ENCODE measurements at regions not wholly inside any gene's neighbourhood (a gene's known extent, or its start where the extent isn't known, plus 50 kb on each side); places are given as distances from the start of the nearest gene placed in this dataset.
A peak's percentile ranks its signal among the peaks of the same experiment; 100 is the strongest.

DNA sequence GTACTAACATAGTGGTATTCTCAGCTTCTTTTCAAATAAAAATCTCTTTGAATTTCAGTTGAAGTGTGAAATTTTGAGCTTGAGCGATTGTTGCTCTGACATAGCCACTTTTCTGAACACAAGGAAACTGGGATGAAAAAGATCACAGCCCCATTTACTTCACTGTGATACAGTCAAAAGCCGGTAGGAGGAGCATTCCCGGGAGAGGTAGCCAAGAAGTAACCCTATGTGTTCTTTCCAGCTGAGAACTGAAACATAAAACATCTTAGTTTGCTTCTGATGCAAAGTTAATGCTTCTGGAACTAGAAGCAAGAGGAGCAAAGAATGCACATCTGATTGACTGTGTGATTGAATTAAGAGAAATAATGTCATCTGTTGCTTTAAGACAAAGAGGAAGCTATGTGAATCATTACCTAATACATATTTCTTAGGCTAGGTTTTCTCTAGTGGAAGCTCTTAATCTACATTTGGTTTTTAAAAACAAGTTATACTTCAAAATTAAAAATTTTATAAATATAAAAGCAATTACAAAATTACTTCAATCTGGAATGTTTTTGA lies 88.3 kb upstream of the UNC5C start:
- TF ChIP-seq, protein P1, sequence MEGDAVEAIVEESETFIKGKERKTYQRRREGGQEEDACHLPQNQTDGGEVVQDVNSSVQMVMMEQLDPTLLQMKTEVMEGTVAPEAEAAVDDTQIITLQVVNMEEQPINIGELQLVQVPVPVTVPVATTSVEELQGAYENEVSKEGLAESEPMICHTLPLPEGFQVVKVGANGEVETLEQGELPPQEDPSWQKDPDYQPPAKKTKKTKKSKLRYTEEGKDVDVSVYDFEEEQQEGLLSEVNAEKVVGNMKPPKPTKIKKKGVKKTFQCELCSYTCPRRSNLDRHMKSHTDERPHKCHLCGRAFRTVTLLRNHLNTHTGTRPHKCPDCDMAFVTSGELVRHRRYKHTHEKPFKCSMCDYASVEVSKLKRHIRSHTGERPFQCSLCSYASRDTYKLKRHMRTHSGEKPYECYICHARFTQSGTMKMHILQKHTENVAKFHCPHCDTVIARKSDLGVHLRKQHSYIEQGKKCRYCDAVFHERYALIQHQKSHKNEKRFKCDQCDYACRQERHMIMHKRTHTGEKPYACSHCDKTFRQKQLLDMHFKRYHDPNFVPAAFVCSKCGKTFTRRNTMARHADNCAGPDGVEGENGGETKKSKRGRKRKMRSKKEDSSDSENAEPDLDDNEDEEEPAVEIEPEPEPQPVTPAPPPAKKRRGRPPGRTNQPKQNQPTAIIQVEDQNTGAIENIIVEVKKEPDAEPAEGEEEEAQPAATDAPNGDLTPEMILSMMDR (conservative IDR thresholded peaks at IDR 0.05; ENCODE audit: low read depth in 2 of 2) = peak; percentile 60 to 65
- TF ChIP-seq EZH2 (IDR thresholded peaks at IDR 0.05; ENCODE audit: low read depth, unreplicated experiment) (no peak), POLR2AphosphoS5 (IDR thresholded peaks at IDR 0.05; ENCODE audit: low read depth) (no peak), EZH2phosphoT487 (IDR thresholded peaks at IDR 0.05; ENCODE audit: unreplicated experiment) (no peak), ZNF114 (CRISPR knock-in tag; IDR thresholded peaks at IDR 0.05) (no peak), ZNF331 (CRISPR knock-in tag; IDR thresholded peaks at IDR 0.05; ENCODE audit: low read depth) (no peak), NANOG (IDR thresholded peaks at IDR 0.05; ENCODE audit: borderline replicate concordance) (no peak), CREB1 (CRISPR knock-in tag; IDR thresholded peaks at IDR 0.05; ENCODE audit: low read depth) (no peak), JUNB (IDR thresholded peaks at IDR 0.05; ENCODE audit: unreplicated experiment) (no peak)
- TF ChIP-seq, protein P2, sequence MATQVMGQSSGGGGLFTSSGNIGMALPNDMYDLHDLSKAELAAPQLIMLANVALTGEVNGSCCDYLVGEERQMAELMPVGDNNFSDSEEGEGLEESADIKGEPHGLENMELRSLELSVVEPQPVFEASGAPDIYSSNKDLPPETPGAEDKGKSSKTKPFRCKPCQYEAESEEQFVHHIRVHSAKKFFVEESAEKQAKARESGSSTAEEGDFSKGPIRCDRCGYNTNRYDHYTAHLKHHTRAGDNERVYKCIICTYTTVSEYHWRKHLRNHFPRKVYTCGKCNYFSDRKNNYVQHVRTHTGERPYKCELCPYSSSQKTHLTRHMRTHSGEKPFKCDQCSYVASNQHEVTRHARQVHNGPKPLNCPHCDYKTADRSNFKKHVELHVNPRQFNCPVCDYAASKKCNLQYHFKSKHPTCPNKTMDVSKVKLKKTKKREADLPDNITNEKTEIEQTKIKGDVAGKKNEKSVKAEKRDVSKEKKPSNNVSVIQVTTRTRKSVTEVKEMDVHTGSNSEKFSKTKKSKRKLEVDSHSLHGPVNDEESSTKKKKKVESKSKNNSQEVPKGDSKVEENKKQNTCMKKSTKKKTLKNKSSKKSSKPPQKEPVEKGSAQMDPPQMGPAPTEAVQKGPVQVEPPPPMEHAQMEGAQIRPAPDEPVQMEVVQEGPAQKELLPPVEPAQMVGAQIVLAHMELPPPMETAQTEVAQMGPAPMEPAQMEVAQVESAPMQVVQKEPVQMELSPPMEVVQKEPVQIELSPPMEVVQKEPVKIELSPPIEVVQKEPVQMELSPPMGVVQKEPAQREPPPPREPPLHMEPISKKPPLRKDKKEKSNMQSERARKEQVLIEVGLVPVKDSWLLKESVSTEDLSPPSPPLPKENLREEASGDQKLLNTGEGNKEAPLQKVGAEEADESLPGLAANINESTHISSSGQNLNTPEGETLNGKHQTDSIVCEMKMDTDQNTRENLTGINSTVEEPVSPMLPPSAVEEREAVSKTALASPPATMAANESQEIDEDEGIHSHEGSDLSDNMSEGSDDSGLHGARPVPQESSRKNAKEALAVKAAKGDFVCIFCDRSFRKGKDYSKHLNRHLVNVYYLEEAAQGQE (IDR thresholded peaks at IDR 0.05; ENCODE audit: unreplicated experiment) = no peak
- TF ChIP-seq, protein P3, sequence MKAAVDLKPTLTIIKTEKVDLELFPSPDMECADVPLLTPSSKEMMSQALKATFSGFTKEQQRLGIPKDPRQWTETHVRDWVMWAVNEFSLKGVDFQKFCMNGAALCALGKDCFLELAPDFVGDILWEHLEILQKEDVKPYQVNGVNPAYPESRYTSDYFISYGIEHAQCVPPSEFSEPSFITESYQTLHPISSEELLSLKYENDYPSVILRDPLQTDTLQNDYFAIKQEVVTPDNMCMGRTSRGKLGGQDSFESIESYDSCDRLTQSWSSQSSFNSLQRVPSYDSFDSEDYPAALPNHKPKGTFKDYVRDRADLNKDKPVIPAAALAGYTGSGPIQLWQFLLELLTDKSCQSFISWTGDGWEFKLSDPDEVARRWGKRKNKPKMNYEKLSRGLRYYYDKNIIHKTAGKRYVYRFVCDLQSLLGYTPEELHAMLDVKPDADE (IDR thresholded peaks at IDR 0.05) = no peak
- TF ChIP-seq, protein P4, sequence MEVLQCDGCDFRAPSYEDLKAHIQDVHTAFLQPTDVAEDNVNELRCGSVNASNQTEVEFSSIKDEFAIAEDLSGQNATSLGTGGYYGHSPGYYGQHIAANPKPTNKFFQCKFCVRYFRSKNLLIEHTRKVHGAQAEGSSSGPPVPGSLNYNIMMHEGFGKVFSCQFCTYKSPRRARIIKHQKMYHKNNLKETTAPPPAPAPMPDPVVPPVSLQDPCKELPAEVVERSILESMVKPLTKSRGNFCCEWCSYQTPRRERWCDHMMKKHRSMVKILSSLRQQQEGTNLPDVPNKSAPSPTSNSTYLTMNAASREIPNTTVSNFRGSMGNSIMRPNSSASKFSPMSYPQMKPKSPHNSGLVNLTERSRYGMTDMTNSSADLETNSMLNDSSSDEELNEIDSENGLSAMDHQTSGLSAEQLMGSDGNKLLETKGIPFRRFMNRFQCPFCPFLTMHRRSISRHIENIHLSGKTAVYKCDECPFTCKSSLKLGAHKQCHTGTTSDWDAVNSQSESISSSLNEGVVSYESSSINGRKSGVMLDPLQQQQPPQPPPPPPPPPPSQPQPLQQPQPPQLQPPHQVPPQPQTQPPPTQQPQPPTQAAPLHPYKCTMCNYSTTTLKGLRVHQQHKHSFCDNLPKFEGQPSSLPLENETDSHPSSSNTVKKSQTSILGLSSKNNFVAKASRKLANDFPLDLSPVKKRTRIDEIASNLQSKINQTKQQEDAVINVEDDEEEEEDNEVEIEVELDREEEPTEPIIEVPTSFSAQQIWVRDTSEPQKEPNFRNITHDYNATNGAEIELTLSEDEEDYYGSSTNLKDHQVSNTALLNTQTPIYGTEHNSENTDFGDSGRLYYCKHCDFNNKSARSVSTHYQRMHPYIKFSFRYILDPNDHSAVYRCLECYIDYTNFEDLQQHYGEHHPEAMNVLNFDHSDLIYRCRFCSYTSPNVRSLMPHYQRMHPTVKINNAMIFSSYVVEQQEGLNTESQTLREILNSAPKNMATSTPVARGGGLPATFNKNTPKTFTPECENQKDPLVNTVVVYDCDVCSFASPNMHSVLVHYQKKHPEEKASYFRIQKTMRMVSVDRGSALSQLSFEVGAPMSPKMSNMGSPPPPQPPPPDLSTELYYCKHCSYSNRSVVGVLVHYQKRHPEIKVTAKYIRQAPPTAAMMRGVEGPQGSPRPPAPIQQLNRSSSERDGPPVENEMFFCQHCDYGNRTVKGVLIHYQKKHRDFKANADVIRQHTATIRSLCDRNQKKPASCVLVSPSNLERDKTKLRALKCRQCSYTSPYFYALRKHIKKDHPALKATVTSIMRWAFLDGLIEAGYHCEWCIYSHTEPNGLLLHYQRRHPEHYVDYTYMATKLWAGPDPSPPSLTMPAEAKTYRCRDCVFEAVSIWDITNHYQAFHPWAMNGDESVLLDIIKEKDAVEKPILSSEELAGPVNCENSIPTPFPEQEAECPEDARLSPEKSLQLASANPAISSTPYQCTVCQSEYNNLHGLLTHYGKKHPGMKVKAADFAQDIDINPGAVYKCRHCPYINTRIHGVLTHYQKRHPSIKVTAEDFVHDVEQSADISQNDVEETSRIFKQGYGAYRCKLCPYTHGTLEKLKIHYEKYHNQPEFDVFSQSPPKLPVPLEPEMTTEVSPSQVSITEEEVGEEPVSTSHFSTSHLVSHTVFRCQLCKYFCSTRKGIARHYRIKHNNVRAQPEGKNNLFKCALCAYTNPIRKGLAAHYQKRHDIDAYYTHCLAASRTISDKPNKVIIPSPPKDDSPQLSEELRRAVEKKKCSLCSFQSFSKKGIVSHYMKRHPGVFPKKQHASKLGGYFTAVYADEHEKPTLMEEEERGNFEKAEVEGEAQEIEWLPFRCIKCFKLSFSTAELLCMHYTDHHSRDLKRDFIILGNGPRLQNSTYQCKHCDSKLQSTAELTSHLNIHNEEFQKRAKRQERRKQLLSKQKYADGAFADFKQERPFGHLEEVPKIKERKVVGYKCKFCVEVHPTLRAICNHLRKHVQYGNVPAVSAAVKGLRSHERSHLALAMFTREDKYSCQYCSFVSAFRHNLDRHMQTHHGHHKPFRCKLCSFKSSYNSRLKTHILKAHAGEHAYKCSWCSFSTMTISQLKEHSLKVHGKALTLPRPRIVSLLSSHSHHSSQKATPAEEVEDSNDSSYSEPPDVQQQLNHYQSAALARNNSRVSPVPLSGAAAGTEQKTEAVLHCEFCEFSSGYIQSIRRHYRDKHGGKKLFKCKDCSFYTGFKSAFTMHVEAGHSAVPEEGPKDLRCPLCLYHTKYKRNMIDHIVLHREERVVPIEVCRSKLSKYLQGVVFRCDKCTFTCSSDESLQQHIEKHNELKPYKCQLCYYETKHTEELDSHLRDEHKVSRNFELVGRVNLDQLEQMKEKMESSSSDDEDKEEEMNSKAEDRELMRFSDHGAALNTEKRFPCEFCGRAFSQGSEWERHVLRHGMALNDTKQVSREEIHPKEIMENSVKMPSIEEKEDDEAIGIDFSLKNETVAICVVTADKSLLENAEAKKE (CRISPR knock-in tag; IDR thresholded peaks at IDR 0.05) = no peak
